HG03575 (cell line): ENCODE measurements at regions not wholly inside any gene's neighbourhood (a gene's known extent, or its start where the extent isn't known, plus 50 kb on each side); places are given as distances from the start of the nearest gene placed in this dataset.

ENCODE experiments used
- ATAC-seq: cut with Tn5 transposase; IDR thresholded peaks from one replicate; pipeline ENCODE4 v1.9.1; 2021; ENCODE audit not compliant: unreplicated experiment, insufficient number of reproducible peaks, low FRiP score; ENCODE audit errors: extremely low read depth

DNA sequence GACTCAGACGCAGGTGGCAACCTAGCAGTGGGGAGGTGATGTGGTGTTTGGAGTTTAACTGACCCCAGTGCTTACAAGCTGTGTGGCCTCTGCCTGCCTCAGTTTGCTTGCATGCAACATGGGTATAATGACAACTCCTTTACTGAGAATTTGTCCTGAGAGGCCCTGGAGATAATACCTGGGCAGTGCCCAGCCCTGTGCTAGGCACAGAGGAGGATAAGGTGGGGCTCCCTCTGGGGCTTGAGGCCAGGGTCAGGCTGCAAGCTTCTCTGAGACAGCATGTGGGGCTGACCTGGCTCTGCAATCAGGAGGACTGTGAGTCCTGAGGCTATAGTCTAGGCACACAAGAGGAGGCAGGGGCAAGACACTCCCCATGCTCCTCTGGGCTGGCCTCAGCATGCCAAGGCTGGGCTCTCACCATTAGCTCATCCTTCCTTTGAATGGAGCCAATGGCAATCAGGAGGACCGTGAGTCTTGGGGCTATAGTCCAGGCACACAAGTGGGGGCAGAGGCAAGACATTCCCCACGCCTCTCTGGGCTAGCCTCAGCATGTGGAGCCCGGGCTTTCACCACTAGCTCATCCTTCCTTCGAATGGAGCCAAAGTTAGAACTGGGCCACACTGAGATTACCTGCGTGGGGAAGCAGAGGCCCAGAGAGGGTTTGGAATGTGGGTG, 147.9 kb downstream of the RPS24 start:
- no peak for ATAC-seq

DNA sequence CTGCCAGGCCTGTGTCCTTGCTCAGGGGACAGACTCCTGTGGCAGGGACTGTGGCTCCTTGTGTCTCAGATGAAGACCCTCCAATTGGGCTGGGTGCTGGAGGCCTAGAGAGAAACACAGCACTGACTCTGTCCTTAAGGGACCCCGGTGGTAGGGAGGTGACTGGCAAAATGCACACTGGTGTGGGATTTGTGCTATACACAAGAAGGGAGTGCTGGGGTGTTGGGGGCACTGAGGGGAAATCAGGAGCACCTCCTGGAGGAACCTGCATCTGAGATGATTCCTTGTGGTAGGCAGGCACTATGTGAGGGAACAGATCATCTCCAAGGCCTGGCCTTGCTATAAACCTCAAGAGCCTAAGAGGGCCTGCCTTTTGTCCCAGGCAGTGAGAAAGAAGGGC, 149.2 kb downstream of the RPS24 start:
- ATAC-seq: no peak

DNA sequence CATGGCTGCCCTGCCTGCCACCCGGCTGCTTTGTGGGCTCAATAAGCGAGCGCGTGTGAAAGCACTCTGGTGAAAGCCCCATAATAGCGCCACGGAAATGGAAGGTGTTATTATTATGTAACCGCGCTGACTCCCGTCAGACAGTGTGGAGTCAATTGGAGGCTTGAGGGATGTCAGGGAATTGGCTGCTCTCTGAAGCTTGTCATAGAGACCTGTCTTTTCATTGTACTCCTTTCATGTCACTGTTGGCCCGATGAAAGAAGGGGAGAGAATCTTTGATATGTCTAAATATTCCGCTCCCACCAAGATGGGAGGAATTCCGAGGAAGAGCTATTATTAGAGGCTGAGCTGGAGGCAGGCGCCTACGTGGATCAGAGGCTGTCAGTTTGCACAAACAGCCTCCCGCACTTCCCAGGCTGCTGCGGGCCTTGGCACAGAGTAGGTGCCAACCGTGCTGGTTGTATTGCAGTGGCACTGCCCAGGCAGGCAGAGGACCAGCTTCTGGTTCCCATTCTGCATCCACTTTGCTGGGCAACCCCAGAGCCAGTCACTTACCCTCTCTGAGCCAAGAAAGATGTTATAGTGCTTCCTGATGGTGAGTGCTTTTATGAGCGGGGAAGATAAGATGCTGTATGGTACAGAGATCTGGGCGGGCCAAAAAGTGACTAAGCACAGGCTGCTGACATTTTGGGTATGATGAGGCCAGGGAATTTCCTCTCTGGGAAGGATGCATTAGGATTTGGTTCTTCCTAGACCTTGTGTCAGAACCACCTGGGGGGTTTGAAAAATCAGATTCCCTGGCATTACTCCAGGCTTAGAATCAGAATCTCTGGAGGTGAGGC, 151.4 kb downstream of the RPS24 start:
- ATAC-seq: no peak

DNA sequence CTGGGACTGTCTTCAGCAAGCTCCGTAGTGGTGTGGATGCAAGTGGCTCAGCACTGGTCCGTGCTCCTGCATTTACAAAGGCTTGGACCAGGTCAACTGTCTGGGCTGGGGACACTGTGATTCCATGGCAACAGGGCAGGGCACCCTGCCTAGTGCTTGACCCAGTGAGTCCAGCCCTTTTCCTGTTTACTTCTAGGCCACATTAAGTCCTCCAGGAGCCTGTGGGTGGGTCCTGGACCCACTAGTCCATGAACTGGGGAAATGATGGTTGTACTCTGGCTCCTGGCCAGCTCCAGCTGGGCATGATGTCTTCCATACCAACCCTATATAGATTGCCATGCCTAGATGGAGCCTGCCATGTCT, 152.0 kb downstream of the RPS24 start:
- no peak for ATAC-seq

DNA sequence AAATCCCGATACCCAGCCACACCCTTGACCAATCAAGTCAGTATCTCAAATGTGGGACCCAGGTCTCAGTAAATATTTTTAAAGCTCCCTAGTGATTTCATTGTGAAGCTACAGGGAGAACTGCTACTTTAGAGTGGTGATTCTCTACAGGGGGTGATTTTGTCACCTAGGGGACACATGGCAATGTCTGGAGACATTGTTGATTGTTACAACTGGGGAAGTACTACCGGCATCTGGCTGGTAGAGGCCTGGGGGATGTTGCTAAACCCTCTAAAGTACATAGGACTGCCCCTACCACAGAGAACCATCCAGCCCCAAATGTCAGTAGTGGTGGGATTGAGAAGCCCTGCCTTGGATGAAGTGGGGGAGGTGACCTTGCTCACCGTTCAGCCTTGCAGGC, 152.9 kb downstream of the RPS24 start:
- ATAC-seq: no peak

DNA sequence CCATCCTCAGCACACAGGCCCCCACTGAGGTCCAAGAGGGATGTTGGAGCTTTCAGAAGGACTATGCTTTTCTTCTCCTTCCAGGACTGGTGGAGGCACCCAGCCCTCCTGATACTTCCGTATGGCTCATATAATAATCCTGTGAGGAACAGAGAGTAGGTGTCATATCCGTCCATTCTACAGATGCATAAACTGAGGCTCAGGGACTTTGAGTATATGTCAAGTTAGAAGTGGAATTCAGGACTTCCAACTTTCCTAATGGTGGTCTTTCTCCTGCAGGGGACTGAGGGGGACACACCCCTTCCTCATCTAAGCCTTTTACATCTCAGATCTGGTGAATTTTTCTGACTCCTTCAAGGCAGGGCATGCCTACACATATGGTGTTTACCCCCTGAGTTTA, 153.7 kb downstream of the RPS24 start:
- ATAC-seq: no peak

DNA sequence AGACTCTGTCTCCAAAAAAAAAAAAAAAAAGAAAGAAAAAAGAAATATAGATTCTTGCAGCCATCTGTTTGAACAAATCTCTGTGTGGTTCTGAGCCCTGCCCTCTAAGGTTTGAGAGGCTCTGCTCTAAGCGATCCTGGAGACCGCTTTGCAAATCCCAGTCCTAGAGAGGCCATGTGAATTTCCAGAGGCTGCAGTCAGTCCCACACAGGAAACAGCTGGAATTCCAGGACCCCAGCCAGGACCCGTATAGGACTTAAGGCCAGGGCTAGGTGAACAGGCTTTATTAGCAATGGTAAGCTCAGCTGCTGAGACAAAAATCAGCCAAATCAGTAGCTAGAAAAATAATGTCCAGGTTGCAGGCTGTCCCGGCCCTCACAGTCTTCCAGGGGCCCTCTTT, 154.8 kb downstream of the RPS24 start:
- no peak for ATAC-seq

DNA sequence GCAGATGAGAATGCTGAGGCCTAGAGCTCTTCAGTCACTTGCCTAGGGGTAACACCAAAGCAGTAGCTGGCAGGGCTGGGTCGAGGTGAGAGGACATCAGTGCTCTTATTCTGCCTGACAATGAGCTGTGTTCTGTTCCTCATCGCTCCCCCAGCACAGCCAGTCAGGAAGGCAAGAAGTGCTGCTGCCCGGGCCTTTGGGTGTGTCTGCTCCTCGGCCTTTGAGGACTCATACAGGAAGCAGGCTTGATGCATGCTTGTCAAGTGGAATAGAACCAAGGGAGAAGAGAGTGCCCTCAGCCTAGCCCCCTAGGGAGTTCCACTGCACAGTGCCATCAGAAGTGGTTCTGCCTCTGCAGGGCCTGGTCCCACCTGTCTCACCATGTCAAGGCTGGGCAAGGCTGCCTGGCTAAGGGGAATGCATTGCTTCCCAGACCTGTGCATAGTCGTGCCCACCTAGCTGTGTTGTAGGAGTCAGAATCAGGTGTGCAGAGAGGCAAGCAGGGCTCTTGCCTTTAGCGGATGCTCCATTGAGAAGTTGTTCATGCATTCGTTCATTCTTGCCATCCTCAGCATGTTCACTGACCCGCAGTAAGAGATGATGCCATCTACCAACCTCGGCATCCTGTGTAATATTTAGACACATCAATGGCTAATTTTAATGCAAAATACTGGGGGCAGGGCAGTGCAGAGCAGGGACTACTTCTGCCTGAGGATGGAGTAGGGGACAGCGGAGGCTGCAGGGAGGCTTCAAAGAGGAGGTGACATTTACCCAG, 156.6 kb downstream of the RPS24 start:
- ATAC-seq: no peak

DNA sequence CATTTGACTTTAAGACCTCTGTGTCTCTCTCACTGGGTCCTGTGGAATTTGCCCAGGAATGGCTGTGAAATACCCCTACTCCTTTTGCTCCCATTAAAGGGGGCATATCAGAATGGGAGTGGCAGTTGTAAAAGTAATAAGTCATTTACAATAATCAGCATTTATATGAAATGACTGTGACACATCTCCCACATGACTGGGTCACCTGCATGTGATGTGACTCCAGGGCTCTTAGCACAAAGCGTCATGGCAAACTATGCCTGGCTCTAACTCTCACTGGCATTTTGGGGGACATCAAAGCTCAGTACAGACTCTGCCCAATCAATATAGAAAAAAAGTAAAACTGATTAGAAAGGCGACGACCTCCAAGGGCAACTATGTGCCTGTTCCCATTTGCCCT, 157.6 kb downstream of the RPS24 start:
- ATAC-seq: no peak

DNA sequence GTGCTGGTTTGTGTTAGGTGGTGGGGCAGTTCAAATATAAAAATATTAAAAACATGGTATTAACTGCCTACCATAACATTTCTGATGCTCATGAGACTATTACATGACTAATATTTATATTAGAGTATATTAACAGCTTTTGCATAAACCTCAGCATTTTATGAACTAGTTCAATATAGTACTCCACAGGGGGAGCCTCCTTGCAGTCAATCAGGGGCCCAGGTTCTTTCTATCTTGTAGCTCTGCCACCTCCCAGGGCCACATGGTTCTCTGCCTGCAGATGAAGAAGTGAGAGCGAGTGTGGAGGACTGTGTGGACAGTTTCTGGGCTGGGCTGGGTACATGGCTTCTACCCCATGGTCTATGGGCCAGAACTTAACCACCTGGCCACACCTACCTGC, 159.5 kb downstream of the RPS24 start:
- no peak for ATAC-seq

DNA sequence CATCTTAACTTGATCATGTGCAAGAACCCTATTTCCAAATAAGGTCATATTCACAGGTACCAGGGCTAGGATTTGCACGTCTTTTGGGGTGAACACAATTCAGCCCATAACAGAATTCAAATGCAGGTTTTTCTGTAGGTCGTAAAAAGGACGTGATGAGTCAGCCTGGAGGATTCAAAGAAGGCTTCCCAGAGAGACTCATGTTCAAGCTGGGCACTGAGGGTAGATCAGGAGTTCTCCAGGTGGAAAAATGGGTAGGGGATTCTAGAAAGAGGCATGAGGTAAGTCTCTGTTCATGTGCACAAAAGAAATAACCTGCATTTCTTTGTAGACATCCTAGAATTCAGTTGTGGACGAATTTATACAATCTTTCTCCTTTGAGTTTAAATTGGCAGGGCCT, 160.4 kb downstream of the RPS24 start:
- no peak for ATAC-seq

DNA sequence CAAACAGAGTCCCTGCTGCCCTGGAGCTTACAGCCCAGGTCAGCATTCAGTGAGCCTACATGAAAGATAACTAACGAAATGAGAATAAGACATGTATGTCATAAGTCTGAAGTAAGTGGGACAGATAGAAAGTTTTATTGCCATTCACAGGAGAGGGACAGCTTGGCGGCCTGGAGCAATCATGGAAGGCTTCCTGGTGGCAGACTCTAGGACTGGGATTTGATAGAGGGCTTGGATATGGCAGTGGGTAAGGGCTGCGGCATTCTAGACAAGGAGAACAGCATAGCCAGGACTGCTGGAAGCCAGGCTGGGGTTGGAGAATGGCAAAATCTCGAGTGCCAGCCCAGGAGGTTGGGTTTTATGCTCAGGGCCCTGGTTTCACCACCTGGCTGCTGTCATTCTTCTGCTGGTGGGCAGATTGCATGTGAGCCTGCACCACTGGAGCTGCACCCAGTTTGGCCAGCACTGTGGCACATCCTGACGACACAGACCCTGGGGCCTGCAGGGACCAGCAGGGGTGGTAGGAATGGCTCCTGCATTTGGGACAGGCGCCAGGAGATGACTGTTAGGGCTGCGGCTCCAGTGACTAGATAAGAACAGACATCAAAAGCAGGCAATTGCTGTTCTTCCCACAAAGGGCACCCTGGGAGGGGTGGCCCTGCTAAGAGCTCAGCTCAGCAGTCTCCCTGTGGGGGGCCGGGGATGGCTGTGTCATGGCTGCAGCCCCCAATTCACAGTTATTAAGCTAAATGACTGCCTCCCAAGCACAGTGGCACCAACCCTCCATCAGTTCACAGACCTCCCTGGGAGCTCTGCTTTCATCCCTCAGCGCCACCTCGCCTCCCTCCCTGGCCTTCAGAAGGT, 161.1 kb downstream of the RPS24 start:
- no peak for ATAC-seq

DNA sequence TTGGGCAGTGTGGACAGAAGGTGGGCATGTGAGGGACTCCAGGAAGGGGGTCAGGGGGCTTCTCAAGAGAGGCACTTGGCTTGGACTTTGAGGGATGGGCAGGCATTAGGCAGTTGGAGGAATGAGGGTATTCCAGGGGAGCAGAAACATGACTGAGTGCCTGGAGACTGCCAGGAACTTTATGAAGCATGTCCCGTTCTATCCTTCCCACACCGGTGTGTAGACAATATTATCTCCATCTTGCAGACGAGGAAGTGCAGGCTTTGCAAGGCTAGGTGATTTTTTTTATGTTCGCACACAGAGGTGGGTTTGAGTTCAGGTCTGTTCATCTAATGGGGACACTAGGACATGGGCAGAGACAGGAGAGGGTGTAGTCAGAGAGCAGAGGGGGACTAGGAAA, 162.7 kb downstream of the RPS24 start:
- no peak for ATAC-seq

DNA sequence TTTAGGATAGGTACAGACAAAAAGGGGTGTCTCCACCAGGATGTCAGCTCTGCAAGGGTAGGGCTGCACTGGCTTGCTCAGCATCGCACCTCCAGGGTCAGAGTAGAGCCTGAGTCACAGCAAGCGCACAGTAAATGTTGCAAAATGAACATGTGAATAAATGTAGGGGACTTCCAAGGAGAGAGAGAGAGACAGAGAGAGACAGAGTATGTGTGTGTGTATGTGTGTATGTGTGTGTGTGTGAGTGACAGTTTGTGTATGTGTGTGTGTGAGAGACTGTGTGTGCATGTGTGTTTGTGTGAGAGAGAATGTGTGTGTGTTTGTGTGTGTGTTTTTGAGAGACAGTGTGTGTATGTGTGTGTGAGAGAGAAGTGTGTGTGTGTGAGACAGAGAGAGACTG, 163.3 kb downstream of the RPS24 start:
- no peak for ATAC-seq

DNA sequence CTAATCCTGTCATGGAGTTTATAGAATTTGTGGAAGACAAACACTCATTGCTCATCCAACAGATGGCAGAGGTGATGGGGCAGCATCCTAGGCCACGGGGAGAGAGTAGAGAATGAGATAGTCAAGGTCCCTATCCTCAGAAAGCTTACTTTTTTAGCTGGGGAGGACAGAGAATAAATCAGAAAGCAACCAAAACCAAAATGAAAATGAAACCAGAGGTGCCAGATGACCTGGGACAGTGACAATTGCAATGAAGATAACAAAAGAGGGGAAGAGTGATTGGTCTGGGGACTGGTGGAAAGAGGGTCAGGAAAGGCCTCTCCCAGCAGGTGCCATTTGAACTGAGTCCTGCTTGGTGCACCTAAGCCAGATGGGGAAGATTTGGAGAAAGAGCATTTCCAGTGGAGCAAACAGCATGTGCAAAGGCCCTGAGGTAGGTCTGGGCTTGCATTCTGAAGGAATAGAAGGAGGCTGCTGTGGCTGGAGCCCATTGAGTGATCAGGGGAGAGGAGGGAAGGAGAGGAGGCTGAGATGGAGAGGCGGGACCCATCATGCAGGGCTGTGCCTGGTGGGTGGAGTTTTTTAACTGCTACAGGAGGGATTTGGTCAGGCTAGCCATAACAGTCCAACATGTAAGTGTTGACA, 164.1 kb downstream of the RPS24 start:
- no peak for ATAC-seq

DNA sequence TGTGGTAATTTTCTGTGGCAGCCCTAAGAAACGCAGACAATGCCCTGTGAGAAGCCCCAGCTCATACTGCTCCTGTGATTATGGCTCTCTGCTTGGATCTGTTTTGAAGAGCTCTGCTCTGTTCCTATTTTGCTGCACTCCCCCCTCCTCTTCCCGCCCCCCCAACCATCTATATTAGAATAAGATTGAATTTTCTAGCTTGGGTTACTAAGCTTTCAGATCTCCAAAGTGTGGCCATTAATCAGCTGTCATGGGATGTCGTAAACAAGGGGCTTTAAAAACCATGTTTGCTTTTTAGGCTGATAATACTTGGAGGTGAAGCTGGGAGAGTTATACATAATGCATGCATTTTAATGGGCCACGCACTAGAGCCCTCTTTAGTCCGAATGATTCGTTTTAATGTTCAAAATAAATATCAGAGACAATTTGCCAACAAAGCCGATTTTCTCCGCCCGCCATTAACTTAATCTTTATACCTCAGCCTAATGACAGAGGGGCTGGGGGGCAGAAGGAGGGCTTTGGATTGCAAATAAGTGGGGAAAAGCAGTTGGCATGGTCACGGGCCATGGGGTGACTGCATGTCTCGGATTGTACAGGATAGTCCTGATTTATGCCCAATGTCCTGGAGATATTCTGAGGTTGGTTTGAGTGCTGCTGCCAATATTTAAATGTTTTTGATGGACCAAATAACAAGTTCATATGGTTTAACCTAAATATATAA, 165.5 kb downstream of the RPS24 start:
- ATAC-seq: no peak

DNA sequence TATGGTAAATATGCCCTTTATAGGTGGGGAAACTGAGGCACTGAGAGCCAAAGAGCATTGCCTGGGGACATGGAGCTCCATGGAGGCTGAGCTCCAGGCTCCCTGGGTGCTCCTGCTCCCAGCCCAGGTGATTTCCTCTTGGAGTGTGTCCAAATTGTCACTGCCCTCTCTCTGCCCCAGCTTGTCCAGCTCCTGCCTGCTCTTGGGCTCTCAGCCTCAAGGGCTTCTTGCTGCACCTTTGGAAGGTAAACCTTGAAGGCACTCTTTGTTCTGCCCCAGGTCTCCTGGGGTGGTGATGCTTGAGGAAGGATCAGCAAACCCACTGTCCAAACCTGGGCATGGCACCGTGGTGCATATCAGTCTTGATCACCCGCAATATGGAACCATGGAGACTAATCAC, 166.1 kb downstream of the RPS24 start:
- ATAC-seq: no peak

DNA sequence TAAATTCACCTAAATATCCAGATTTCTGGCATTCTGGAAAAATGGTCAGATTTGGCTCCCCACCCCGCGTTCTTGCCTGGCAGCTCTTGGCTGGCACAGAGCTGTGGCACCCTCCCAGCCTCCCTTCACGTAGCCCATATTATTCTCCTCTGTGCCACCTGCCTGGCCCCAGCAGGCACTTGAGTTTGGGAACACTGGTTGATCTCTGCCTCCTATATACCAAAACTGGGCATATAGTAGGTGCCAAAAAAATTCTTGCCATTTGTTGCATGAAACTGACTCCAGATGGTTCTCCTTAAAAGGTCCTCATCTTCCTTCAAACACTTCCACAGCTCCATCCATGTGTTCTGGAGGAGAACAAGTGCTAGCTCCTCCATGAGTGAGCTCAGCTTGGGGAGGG, 167.0 kb downstream of the RPS24 start:
- no peak for ATAC-seq
